ENCODE measurements at regions not wholly inside any gene's neighbourhood (a gene's known extent, or its start where the extent isn't known, plus 50 kb on each side); places are given as distances from the start of the nearest gene placed in this dataset.

- Histone ChIP-seq H3K27ac (ENCODE audit: low read depth in 1 of 2, low read length in 2 of 2) (no peak overlapping the region), H3K4me1 (ENCODE audit: insufficient read depth, low read length) (no peaks in the 10 kb centered on the region), H3K9me3 (ENCODE audit: control insufficient read depth in 1 of 2, insufficient read depth in 1 of 2, low read length in 2 of 2) (peaks cover 0 to 5% of the 10 kb centered on the region in 2 experiments), H3K36me3 (ENCODE audit: insufficient read depth, low read length) (no peaks in the 10 kb centered on the region), H3K4me3 (ENCODE audit: low read length) (no peak overlapping the region), H3K27me3 (ENCODE audit: control insufficient read depth in 1 of 2, insufficient read depth in 2 of 2, low read length in 2 of 2) (no peaks in the 10 kb centered on the region)
- TF ChIP-seq CTCF (IDR thresholded peaks at IDR 0.05): no peak
- intact Hi-C loops (cut with DNase I, micrococcal nuclease): no loop called here
- Mint-ChIP-seq H3K4me3 (no peak overlapping the region), H3K36me3 (ENCODE audit: low read depth) (peaks cover 23% of the 10 kb centered on the region), H3K27ac (no peak overlapping the region), H3K4me1 (ENCODE audit: low read depth) (no peaks in the 10 kb centered on the region), H3K9me3 (peaks cover 8% of the 10 kb centered on the region), H3K27me3 (no peaks in the 10 kb centered on the region)
- DNase-seq (no peak), ATAC-seq (ENCODE audit: poor library complexity) (no peak)
- ChIA-PET CTCF (interaction anchor here (1.4 kb wide), 1 partner anchor 15 kb away, joined by 3 read pairs; no protein-coding TSS in a partner anchor), POLR2A (interaction anchor here (1.1 kb wide), 2 partner anchors 9 to 15 kb away, joined by 3 to 5 read pairs; no protein-coding TSS in a partner anchor)
Measured at GRCh38 chr10:6362879-6363278, 160.1 kb downstream of the PFKFB3 start.

- peaks cover 17% of the 10 kb centered on the region for H3K36me3 Mint-ChIP-seq (ENCODE audit: low read depth)
- H3K27ac Mint-ChIP-seq: no peak overlapping the region
- TF ChIP-seq CTCF (IDR thresholded peaks at IDR 0.05): no peak
- POLR2A ChIA-PET: interaction anchor here (0.6 to 1.1 kb wide), 2 partner anchors 10 to 15 kb away, joined by 3 to 5 read pairs; no protein-coding TSS in a partner anchor
- H3K27me3 Mint-ChIP-seq: no peaks in the 10 kb centered on the region
- Histone ChIP-seq H3K4me3 (ENCODE audit: low read length) (no peak overlapping the region), H3K27ac (ENCODE audit: low read depth in 1 of 2, low read length in 2 of 2) (no peak overlapping the region), H3K4me1 (ENCODE audit: insufficient read depth, low read length) (no peaks in the 10 kb centered on the region), H3K9me3 (ENCODE audit: control insufficient read depth in 1 of 2, insufficient read depth in 1 of 2, low read length in 2 of 2) (peaks cover 0 to 5% of the 10 kb centered on the region in 2 experiments), H3K27me3 (ENCODE audit: control insufficient read depth in 1 of 2, insufficient read depth in 2 of 2, low read length in 2 of 2) (no peaks in the 10 kb centered on the region), H3K36me3 (ENCODE audit: insufficient read depth, low read length) (no peaks in the 10 kb centered on the region)
- no peak for ATAC-seq (ENCODE audit: poor library complexity)
- CTCF ChIA-PET: no interaction called here
- no peaks in the 10 kb centered on the region for H3K4me1 Mint-ChIP-seq (ENCODE audit: low read depth)
- no peak overlapping the region for H3K4me3 Mint-ChIP-seq
- H3K9me3 Mint-ChIP-seq: peaks cover 8% of the 10 kb centered on the region
- intact Hi-C loops (cut with DNase I, micrococcal nuclease): no loop called here
- no peak for DNase-seq
Measured at GRCh38 chr10:6363511-6363910, 160.8 kb downstream of the PFKFB3 start.

GRCh38 chr10:6364283-6364682, 161.6 kb downstream of the PFKFB3 start:
- Mint-ChIP-seq H3K36me3 (ENCODE audit: low read depth) (peaks cover 15% of the 10 kb centered on the region), H3K4me3 (no peak overlapping the region), H3K27me3 (no peaks in the 10 kb centered on the region), H3K27ac (no peak overlapping the region), H3K9me3 (peaks cover 6% of the 10 kb centered on the region), H3K4me1 (ENCODE audit: low read depth) (no peaks in the 10 kb centered on the region)
- Histone ChIP-seq H3K36me3 (ENCODE audit: insufficient read depth, low read length) (no peaks in the 10 kb centered on the region), H3K4me1 (ENCODE audit: insufficient read depth, low read length) (no peaks in the 10 kb centered on the region), H3K27ac (ENCODE audit: low read depth in 1 of 2, low read length in 2 of 2) (no peak overlapping the region), H3K4me3 (ENCODE audit: low read length) (no peak overlapping the region), H3K9me3 (ENCODE audit: control insufficient read depth in 1 of 2, insufficient read depth in 1 of 2, low read length in 2 of 2) (peaks cover 0 to 5% of the 10 kb centered on the region in 2 experiments), H3K27me3 (ENCODE audit: control insufficient read depth in 1 of 2, insufficient read depth in 2 of 2, low read length in 2 of 2) (no peaks in the 10 kb centered on the region)
- POLR2A ChIA-PET: interaction anchor here (0.6 to 1.0 kb wide), 2 partner anchors 16 kb away, joined by 3 read pairs; no protein-coding TSS in a partner anchor
- no peak for TF ChIP-seq CTCF (IDR thresholded peaks at IDR 0.05)
- no peak for ATAC-seq (ENCODE audit: poor library complexity)
- intact Hi-C loops (cut with DNase I, micrococcal nuclease): no loop called here
- no peak for DNase-seq
- CTCF ChIA-PET: interaction anchor here (1.4 kb wide), 1 partner anchor 24 kb away, joined by 3 read pairs; no protein-coding TSS in a partner anchor
